Neutrophil (primary cell): ENCODE measurements at regions not wholly inside any gene's neighbourhood (a gene's known extent, or its start where the extent isn't known, plus 50 kb on each side); places are given as distances from the start of the nearest gene placed in this dataset.

ENCODE experiments used
- H3K27ac ChIP-seq: fragments of 200-600 bp; sonication (generic); 2 replicates; pipeline ENCODE4 v1.5.1; 2016; ENCODE audit warnings: mild to moderate bottlenecking, moderate library complexity
- H3K27me3 ChIP-seq: fragments of 200-600 bp; sonication (generic); 2 replicates; pipeline ENCODE4 v1.6.0; 2016; ENCODE audit warnings: mild to moderate bottlenecking
- H3K36me3 ChIP-seq: fragments of 200-600 bp; sonication (generic); 2 replicates; pipeline ENCODE4 v1.5.1; 2017
- H3K4me1 ChIP-seq, 2 experiments: fragments of 200-600 bp in 1 of 2; sonication (generic) in 1 of 2; 1 replicate in 1 of 2; 2 replicates in 1 of 2; pipeline versions ENCODE4 v1.5.1 to v1.6.1; 2013 to 2016; ENCODE audit warnings: low read depth in 1 of 2, low read length in 1 of 2, mild to moderate bottlenecking in 1 of 2, moderate library complexity in 1 of 2; ENCODE audit not compliant: control insufficient read depth in 1 of 2, insufficient read depth in 1 of 2
- H3K4me3 ChIP-seq, 2 experiments: fragments of 200-600 bp in 1 of 2; sonication (generic) in 1 of 2; 1 replicate in 1 of 2; 2 replicates in 1 of 2; pipeline ENCODE4 v1.5.1; 2013 to 2016; ENCODE audit warnings: low read depth in 1 of 2, low read length in 1 of 2, mild to moderate bottlenecking in 1 of 2, moderate library complexity in 1 of 2
- H3K9me3 ChIP-seq: fragments of 200-600 bp; sonication (generic); 2 replicates; pipeline ENCODE4 v1.5.1; 2016
- CTCF ChIP-seq: fragments of 200-600 bp; sonication (generic); IDR thresholded peaks from 2 replicates; pipeline ENCODE4 v1.5.1; 2016; ENCODE audit warnings: antibody characterized with exemption

GRCh38 chr15:98387866-98388265 lies 260.5 kb upstream of the IGF1R start:
- Histone ChIP-seq H3K27me3 (peaks cover 10% of the 10 kb centered on the region), H3K27ac (no peak overlapping the region), H3K36me3 (no peaks in the 10 kb centered on the region), H3K4me1 (no peaks in the 10 kb centered on the region), H3K9me3 (no peaks in the 10 kb centered on the region), H3K4me3 (no peak overlapping the region)
- TF ChIP-seq CTCF: no peak

DNA sequence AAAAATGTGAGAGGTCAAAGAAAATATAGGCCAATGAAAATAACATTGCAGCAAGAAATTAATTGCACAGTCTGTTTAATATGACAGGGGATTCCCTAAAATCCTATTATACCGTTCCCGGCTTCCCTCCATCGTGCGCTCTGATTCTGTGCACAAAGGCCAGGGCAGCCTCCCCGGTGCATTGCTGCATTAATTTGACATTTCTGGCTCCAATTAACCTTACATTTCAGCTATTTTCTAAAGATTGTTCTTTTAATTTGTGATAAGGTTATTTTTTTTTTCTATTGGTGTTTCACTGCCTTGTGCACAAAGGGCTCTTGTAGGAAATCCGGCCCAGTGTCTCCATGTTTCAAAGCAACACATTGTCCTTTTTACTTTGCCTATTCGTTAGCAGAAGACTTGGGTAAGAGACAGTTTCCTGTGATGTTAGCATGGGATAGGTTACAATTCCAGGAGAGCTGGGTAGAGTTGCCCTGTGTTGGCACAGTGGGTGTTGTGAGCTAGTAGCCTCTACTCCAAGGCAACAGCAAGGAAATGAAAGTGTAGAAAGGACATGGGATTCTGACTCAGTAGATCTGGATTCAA lies 257.3 kb upstream of the IGF1R start:
- TF ChIP-seq CTCF: no peak
- no peak overlapping the region for H3K27ac ChIP-seq

DNA sequence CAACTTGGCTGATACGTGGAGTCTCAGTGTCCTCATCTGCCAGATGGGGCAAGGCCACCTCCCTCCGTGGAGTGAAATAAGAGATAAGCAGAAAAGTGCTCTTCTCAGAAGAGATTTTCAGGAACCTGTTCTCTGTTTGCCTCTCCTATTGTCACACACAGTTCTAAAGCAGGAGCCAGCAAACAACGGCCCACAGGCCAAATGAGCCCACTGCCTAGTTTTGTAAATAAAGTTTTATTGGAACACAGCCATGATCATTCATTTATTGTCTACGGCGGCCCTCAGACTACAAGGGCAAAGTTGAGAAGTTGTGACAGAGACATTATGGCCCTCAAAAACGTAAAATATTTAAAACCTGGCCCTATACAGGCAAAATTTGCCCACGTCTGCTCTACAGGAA lies 256.8 kb upstream of the IGF1R start:
- H3K4me3 ChIP-seq: no peak overlapping the region
- H3K36me3 ChIP-seq: no peaks in the 10 kb centered on the region
- H3K27me3 ChIP-seq: peaks cover 28% of the 10 kb centered on the region
- no peaks in the 10 kb centered on the region for H3K9me3 ChIP-seq
- no peaks in the 10 kb centered on the region for H3K4me1 ChIP-seq
- H3K27ac ChIP-seq: no peak overlapping the region
- no peak for TF ChIP-seq CTCF

More for the DNA sequence above, 257.3 kb upstream of the IGF1R start:
- Histone ChIP-seq H3K9me3 (no peaks in the 10 kb centered on the region), H3K36me3 (no peaks in the 10 kb centered on the region), H3K4me3 (no peak overlapping the region), H3K4me1 (no peaks in the 10 kb centered on the region), H3K27me3 (peaks cover 28% of the 10 kb centered on the region)

- Histone ChIP-seq H3K36me3 (no peaks in the 10 kb centered on the region), H3K4me1 (no peaks in the 10 kb centered on the region), H3K9me3 (no peaks in the 10 kb centered on the region), H3K27me3 (peaks cover 31% of the 10 kb centered on the region), H3K27ac (no peak overlapping the region), H3K4me3 (no peak overlapping the region)
- no peak for TF ChIP-seq CTCF
Observed at GRCh38 chr15:98393471-98393870, 254.9 kb upstream of the IGF1R start.

- H3K4me1 ChIP-seq: no peaks in the 10 kb centered on the region
- H3K36me3 ChIP-seq: no peaks in the 10 kb centered on the region
- H3K27me3 ChIP-seq: peaks cover 34% of the 10 kb centered on the region
- no peaks in the 10 kb centered on the region for H3K9me3 ChIP-seq
- H3K4me3 ChIP-seq: no peak overlapping the region
- no peak overlapping the region for H3K27ac ChIP-seq
- TF ChIP-seq CTCF: no peak
Observed at GRCh38 chr15:98394546-98394945, 253.8 kb upstream of the IGF1R start.
